Neural cell (in vitro differentiated cells): ENCODE measurements at regions not wholly inside any gene's neighbourhood (a gene's known extent, or its start where the extent isn't known, plus 50 kb on each side); places are given as distances from the start of the nearest gene placed in this dataset.

Source experiments
- H2AFZ ChIP-seq: fragments of 200-600, 300-800 bp; sonication (generic), shearing (Covaris generic); 2 replicates; pipeline ENCODE4 v1.6.0; 2014; ENCODE audit warnings: low read depth, mild to moderate bottlenecking, antibody characterized with exemption, low read length, moderate library complexity
- H3F3A ChIP-seq: fragments of 200-600 bp; shearing (Covaris generic); 2 replicates; pipeline ENCODE4 v1.6.1; 2016; ENCODE audit warnings: mild to moderate bottlenecking, moderate library complexity, mixed read lengths, antibody characterized with exemption, low read length; ENCODE audit not compliant: insufficient read depth, poor library complexity, severe bottlenecking
- H3K27ac ChIP-seq: fragments of 200-600, 300-800 bp; sonication (generic), shearing (Covaris generic); 2 replicates; pipeline ENCODE4 v1.5.1; 2014; ENCODE audit warnings: mild to moderate bottlenecking, low read length, moderate library complexity
- H3K27me3 ChIP-seq: fragments of 300-800, 200-600 bp; sonication (generic), shearing (Covaris generic); 2 replicates; pipeline ENCODE4 v1.6.0; 2014; ENCODE audit warnings: mild to moderate bottlenecking, low read depth, low read length, moderate library complexity; ENCODE audit not compliant: insufficient read depth
- H3K36me3 ChIP-seq: fragments of 300-800, 200-600 bp; sonication (generic), shearing (Covaris generic); 2 replicates; pipeline ENCODE4 v1.5.1; 2014; ENCODE audit warnings: mild to moderate bottlenecking, antibody characterized with exemption, low read length, moderate library complexity; ENCODE audit not compliant: insufficient read depth
- H3K4me2 ChIP-seq: fragments of 300-800, 200-600 bp; sonication (generic), shearing (Covaris generic); 2 replicates; pipeline ENCODE4 v1.6.0; 2014; ENCODE audit warnings: mild to moderate bottlenecking, low read length
- H3K4me3 ChIP-seq: fragments of 300-800, 200-600 bp; sonication (generic), shearing (Covaris generic); 2 replicates; pipeline ENCODE4 v1.5.1; 2014; ENCODE audit warnings: mild to moderate bottlenecking, low read length, moderate library complexity
- H3K79me2 ChIP-seq: fragments of 200-600 bp; shearing (Covaris generic); replicated peaks from 2 replicates; pipeline ENCODE4 v1.6.0; 2014; ENCODE audit warnings: mild to moderate bottlenecking, low read length, moderate library complexity; ENCODE audit not compliant: insufficient read depth
- H3K9ac ChIP-seq: fragments of 300-800, 200-600 bp; sonication (generic), shearing (Covaris generic); 2 replicates; pipeline ENCODE4 v1.6.1; 2016; ENCODE audit warnings: mild to moderate bottlenecking, low read length, mixed read lengths
- H3K9me2 ChIP-seq: fragments of 200-600 bp; shearing (Covaris generic); 2 replicates; pipeline ENCODE4 v1.6.1; 2016; ENCODE audit warnings: mild to moderate bottlenecking, low read length, mixed read lengths; ENCODE audit not compliant: insufficient read depth
- H3K9me3 ChIP-seq: fragments of 200-600, 300-800 bp; sonication (generic), shearing (Covaris generic); 2 replicates; pipeline ENCODE4 v1.6.1; 2016; ENCODE audit warnings: mild to moderate bottlenecking, mixed run types, low read length, moderate library complexity, mixed read lengths
- H4K20me1 ChIP-seq: fragments of 200-600 bp; shearing (Covaris generic); 2 replicates; pipeline ENCODE4 v1.6.1; 2016; ENCODE audit warnings: mild to moderate bottlenecking, mixed run types; ENCODE audit not compliant: insufficient read depth
- CTCF ChIP-seq: fragments of 450-650 bp; IDR thresholded peaks from 2 replicates; pipeline ENCODE4 v1.5.1; 2014; ENCODE audit warnings: antibody characterized with exemption, mild to moderate bottlenecking, moderate library complexity; ENCODE audit not compliant: poor library complexity, severe bottlenecking
- EP300 ChIP-seq: fragments of 450-650 bp; conservative IDR thresholded peaks from 2 replicates; pipeline ENCODE4 v1.6.1; 2014; ENCODE audit warnings: antibody characterized with exemption, mild to moderate bottlenecking, moderate library complexity; ENCODE audit not compliant: poor library complexity, severe bottlenecking
- EZH2 ChIP-seq: fragments of 200-600, 300-800 bp; shearing (Covaris generic), sonication (generic); IDR thresholded peaks from 2 replicates; pipeline ENCODE4 v1.6.1; 2014; ENCODE audit warnings: antibody characterized with exemption, low read length, borderline replicate concordance, mild to moderate bottlenecking; ENCODE audit not compliant: insufficient read depth, poor library complexity, severe bottlenecking
- MXI1 ChIP-seq: fragments of 450-650 bp; conservative IDR thresholded peaks from 2 replicates; pipeline ENCODE4 v1.6.1; 2014; ENCODE audit warnings: antibody characterized with exemption, mild to moderate bottlenecking; ENCODE audit not compliant: poor library complexity, severe bottlenecking
- POLR2AphosphoS5 ChIP-seq: IDR thresholded peaks from 2 replicates; pipeline ENCODE4 v1.6.1; 2012
- RAD21 ChIP-seq: fragments of 450-650 bp; conservative IDR thresholded peaks from 2 replicates; pipeline ENCODE4 v1.6.1; 2014; ENCODE audit warnings: antibody characterized with exemption, mild to moderate bottlenecking, moderate library complexity
- REST ChIP-seq: IDR thresholded peaks from 2 replicates; pipeline ENCODE4 v1.6.1; 2012; ENCODE audit warnings: borderline replicate concordance
- SMC3 ChIP-seq: fragments of 450-650 bp; conservative IDR thresholded peaks from 2 replicates; pipeline ENCODE4 v1.6.1; 2014; ENCODE audit warnings: antibody characterized with exemption, mild to moderate bottlenecking, moderate library complexity; ENCODE audit not compliant: poor library complexity
- TAF1 ChIP-seq: IDR thresholded peaks from 2 replicates; pipeline ENCODE4 v1.6.1; 2012; ENCODE audit warnings: low read depth

DNA sequence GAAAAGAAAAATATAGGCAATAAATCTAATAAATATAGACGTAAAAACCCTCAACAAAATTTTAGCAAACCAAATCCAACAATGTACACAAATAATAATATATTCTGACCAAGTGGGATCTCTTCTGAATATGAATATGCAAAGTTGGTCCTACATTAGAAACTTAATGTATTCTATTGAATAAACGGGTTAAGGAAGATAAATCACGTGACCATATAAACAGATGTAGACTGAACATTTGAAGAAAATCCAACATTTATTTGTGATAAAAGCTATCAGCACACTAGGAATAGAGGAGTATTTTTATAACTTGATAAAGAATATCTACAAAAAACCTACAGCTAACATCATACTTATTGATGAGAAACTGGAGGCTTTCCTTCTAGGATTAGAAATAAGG is 502.8 kb upstream of the KIF2B start:
- H2AFZ ChIP-seq = no peak overlapping the region
- H3K36me3 ChIP-seq = no peaks in the 10 kb centered on the region
- no peaks in the 10 kb centered on the region for H3K79me2 ChIP-seq
- H3K9me3 ChIP-seq = no peaks in the 10 kb centered on the region
- H3K4me2 ChIP-seq = no peak overlapping the region
- TF ChIP-seq MXI1 (no peak), RAD21 (no peak), SMC3 (no peak), REST (no peak), TAF1 (no peak), CTCF (no peak), EZH2 (no peak), EP300 (no peak)
- no peak overlapping the region for H3K4me3 ChIP-seq
- H3K27ac ChIP-seq = no peak overlapping the region
- no peaks in the 10 kb centered on the region for H4K20me1 ChIP-seq
- H3K9me2 ChIP-seq = no peaks in the 10 kb centered on the region
- no peaks in the 10 kb centered on the region for H3F3A ChIP-seq
- no peak overlapping the region for H3K9ac ChIP-seq
- H3K27me3 ChIP-seq = no peaks in the 10 kb centered on the region

GRCh38 chr17:53316988-53317387 is 505.7 kb upstream of the KIF2B start:
- H3K9me3 ChIP-seq = no peaks in the 10 kb centered on the region
- no peaks in the 10 kb centered on the region for H4K20me1 ChIP-seq
- no peaks in the 10 kb centered on the region for H3K79me2 ChIP-seq
- no peaks in the 10 kb centered on the region for H3K27me3 ChIP-seq
- H3K9ac ChIP-seq = no peak overlapping the region
- no peak overlapping the region for H3K4me3 ChIP-seq
- TF ChIP-seq TAF1 (no peak), POLR2AphosphoS5 (no peak)
- H3K27ac ChIP-seq = no peak overlapping the region
- H3F3A ChIP-seq = no peaks in the 10 kb centered on the region
- H2AFZ ChIP-seq = no peak overlapping the region
- no peak overlapping the region for H3K4me2 ChIP-seq
- H3K36me3 ChIP-seq = no peaks in the 10 kb centered on the region
- H3K9me2 ChIP-seq = no peaks in the 10 kb centered on the region

GRCh38 chr17:53316073-53316472 is 506.7 kb upstream of the KIF2B start:
- H3K27me3 ChIP-seq = no peaks in the 10 kb centered on the region
- no peak overlapping the region for H3K27ac ChIP-seq
- no peaks in the 10 kb centered on the region for H4K20me1 ChIP-seq
- H3K9me3 ChIP-seq = no peaks in the 10 kb centered on the region
- H2AFZ ChIP-seq = no peak overlapping the region
- no peak overlapping the region for H3K4me3 ChIP-seq
- TF ChIP-seq SMC3 = no peak
- no peak for TF ChIP-seq POLR2AphosphoS5
- TF ChIP-seq REST = no peak
- no peak for TF ChIP-seq TAF1
- TF ChIP-seq EZH2 = no peak
- no peak for TF ChIP-seq MXI1
- TF ChIP-seq EP300 = no peak
- TF ChIP-seq CTCF = no peak
- TF ChIP-seq RAD21 = no peak
- no peak overlapping the region for H3K4me2 ChIP-seq
- H3K9me2 ChIP-seq = no peaks in the 10 kb centered on the region
- H3K79me2 ChIP-seq = no peaks in the 10 kb centered on the region
- no peaks in the 10 kb centered on the region for H3F3A ChIP-seq
- no peak overlapping the region for H3K9ac ChIP-seq
- no peaks in the 10 kb centered on the region for H3K36me3 ChIP-seq
